ENCODE measurements at regions not wholly inside any gene's neighbourhood (a gene's known extent, or its start where the extent isn't known, plus 50 kb on each side); places are given as distances from the start of the nearest gene placed in this dataset.

DNA sequence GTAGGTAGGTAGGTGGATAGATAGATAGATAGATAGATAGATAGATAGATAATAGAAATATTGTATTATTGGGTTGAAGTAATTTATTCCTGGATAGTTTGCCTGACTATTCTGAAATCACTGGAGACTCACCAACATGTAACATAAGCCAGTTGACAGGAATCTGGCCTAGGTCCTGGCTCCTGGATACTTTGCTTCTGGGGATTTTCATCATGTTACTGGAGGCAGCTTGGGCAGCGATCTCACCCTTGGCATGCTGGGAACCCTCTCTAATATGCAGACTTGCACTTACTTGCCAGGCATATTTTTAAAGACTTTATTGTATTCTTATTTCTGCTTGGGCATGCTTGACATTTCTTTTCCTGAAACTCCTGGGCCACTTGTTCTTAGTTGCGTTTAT is 709.1 kb upstream of the FZD8 start:
- DNase-seq: no peak

DNA sequence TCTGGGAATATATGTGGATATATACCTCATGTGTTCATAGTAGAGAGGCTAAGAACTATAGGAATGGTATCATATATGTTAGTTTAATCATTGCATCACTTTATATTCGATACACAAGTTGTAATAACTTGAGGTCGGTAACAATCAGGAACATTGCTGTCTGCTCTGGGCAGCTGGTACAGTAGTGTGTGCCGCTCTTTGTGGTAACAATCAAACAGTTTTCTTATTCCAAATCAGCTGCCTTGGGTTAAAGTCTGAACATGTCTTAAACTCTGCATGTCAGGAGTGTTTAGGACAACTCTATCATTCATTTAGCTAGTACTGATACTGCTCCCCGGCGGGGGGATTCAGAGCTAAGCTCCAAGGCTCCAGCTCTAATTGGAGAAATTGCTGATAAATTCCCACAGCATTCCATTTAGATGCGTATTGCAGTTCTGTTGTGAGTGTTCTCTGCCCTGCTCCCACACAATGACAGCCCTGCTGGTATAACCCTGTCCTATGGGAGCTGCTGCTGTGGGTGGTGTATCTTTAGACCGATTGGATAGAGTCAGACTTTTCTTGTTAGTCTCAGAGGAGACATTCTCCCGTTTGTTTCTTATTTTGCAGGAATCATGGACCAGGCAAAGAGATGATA is 707.5 kb upstream of the FZD8 start:
- DNase-seq: no peak

DNA sequence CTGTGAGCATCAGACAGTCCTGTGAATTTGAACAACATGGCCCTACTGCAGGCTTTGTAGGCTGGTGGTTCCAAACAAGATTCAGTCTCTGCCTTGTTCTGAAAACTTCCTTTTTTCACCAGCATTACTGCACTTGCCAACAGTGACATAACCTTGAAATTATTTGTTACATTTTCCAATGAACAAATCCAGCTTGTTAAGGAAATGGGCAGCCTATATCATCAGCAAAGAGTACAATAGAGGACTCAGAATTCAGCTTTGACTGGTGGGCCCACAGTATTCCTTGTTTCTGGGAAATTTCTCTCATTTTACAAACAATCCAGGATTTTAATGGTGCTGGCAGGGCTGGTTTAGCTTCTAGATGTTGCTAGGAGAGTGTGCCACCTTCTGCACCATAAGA is 703.7 kb upstream of the FZD8 start:
- no peak for DNase-seq

DNA sequence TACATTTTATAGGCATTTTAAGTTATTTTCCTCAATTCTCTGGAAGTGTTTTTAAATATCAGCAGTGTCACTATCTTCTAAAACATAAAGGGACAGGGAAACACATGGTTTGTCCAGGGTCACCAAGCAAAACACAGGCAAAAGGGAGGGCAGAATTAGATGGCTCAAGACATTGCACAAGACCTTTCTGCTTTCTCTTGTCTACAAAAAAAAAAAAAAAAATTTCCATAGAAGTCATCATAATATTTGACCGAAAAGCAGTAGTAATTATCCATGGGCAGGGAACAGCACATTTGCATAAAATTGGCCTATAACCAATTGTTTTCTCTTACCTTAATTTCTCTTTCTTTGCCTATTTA is 703.1 kb upstream of the FZD8 start:
- no peak for DNase-seq

DNA sequence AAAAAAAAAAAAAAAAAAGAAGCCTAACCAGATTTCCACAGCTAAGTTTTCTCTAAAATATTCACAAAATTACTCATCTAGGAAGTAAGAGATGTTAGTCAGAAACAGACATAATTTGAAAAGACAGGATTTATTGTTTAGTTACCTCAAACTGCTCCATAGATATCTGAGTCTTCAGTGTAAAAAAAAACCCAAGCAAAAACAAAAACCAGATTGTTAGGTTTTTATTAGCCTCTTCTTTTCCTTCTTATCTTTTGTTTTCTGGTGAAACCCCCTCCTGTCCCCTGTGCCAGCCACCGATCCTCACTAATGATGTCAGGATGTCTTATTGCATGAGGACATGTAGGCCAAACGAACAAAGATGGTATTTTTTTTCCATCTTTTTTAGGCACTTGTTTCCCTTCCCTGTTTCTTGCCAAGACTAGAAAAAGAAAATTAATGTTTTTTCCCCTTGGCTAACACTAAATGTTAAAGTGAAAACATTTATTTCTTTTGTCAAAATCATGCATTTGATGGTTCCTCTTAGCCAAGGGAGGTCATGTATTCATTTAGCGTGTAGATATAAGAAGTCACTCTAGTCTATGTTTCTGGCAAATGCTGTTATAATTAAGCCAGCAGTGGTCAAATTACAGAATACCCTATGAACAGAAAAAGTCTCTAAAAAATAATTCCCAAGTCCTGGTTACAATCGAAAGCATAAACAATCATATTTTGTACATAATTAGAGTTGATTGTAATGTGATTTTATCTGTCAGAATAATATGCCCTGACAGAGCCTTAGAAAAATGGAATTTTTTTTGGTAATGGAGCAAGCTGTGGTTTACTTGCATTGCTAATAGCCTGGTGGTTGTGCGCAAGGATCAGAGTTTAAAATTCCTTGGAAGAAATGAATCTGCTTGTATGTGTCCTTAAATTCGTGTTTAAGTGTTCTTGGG is 702.4 kb upstream of the FZD8 start:
- DNase-seq: no peak

DNA sequence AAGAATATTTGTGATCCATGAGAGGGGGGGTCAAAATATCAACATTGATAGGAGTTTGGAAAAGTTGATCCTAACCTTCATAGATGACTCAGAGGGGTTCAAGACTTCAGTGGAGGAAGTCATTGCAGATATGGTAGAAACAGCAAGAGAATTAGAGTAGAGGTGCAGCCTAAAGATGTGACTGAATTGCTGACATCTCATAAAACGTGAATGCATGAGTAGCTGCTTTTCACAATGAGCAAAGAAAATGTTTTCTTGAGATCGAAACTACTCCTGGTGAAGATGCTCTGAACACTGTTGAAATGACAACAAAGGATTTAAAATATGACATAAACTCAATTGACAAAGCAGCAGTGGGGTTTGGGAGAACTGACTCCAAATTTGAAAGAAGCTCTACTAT is 700.7 kb upstream of the FZD8 start:
- DNase-seq: no peak

DNA sequence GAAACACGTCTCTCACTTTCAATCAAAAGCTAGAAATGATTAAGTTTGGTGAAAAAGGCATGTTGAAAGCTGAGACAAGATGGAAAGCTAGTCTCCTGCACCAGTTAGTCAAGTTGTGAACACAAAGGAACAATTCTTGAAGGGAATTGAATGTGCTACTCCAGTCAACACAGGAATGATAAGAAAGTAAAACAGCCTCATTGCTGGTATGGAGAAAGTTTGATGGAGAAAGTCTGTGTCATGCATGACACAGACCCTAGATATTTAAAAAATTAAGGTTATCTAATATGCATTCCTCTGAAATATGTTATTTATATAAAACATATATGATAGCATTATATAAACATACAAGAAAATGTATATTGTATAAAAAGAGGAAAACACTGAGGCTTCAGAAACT is 699.4 kb upstream of the FZD8 start:
- DNase-seq: no peak

DNA sequence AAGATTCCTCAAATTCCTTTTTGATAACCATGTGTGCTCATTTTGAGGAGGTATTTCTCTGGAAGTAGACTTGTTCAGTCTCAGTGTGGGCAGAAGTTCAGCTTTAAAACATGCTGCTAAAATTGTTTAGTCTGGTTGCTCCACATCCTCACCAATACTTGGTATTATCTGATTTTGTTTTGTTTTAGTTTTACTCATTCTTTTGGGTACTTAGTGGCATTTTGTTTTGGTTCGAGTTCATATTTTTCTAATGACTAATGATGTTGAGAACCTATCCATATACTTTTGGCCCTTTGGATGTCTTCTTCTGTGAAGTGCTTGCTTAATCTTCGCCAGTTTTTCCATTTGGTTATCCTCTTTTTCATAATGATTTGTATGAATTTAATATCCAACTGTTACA is 694.2 kb upstream of the FZD8 start:
- no peak for DNase-seq

DNA sequence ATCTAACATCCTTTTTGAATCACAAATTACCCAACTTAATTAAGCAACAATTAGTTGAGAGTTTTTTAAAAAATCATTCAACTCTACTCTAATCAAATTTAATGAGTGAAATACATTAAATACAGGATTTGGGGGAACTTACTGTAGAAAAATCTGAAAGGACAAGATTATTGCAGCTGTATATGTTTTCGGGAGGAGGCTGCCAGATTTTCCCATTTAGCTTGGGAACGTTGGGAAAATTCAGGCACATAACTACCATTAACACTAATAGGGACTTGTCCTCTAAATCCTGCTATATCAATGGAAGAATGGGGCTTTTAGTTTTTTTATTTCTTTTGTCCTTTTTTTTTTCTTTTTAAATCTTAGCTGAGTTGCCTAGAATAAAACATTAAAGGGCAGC is 691.4 kb upstream of the FZD8 start:
- DNase-seq: no peak

DNA sequence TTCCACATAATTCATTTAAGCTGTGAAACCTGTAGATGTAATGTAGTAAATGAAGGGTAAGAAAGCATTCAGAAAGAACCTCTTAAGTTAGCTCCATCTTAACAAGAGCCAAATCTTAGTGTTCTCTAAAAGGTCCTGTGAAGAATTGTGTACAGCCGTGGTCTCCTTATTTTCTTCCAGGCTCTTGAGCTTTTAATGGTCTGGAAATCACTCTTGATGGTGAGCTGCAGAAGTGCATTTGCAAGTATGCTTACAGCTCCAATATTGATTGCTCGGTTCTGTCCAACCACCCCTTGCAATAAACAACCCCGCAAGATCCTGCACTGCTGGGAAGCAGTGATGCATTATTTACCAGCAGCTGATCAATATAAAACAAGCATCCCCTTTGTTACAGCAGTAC is 690.8 kb upstream of the FZD8 start:
- no peak for DNase-seq

DNA sequence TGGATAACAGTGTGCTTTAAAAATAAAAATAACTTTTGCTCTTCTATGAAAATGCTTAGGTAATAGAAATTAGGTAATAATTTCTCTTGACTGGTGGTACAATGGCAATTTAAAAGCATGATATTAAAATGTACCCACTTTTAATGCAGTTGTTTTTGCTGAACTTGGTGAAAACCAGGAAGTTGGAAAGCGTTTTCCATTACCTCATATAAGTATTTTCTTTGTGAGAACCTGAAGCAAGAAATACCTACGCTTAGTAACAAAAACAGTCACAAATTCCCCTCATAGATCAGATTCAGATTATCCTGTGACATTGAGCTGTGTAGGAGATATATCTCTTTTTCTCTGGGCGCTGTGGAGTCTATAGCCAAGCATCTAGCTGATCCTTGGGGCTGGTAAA is 689.0 kb upstream of the FZD8 start:
- DNase-seq: no peak

DNA sequence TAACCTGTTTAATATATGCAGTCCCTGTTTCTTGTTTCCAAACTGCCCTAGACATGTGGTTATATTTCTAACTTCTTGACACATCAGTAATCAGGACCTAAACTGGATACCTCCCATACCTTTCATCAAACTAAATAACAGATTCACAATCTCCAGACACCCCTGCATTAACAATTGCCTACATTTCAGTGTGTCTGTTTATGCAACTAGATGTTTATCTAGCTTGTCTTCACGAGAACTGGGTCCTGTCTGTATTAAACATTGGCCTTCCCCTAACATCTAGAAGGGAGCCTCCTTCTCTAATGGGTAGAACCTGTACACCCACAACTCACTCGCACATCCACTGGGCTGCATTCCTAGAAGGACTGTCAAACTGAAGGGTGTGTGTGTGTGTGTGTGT is 683.7 kb upstream of the FZD8 start:
- DNase-seq: no peak

DNA sequence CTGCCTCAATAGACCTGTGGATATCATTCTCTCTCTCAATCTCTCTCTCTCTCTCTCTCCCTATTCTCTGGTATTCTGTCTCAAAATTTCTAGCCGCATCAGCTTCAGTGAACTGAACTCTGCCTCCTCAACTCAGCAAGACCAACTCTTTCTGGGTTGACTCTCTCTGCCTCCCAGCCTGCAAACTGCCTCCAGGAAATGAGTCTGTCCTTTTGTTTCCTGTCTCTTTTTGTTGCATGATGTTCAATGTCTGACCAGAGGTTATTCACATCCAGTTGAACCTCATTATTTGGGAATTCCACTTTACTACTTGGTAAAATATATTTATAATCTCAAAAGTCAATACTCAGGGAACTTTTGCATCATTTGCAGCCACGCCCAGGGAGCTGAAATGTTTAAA is 682.7 kb upstream of the FZD8 start:
- no peak for DNase-seq

DNA sequence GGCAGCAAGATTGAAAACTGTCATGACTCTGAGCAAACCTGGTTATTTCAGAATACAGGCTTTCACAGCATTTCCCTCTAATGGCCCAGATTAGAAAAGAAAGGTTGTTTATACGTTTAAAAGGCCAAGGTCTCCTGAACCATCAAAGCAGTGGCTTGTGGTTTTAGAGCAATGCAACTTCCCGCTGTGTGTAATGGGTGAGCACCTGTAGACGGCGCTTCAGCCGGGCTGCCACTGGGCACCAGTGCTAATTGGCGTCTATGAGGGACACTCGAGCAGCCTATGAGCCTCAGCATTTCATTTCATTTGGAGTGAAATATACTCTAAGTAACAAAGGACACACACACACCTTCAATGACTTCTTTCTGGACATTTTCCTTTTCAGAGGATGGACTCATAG is 671.0 kb upstream of the FZD8 start:
- no peak for DNase-seq

DNA sequence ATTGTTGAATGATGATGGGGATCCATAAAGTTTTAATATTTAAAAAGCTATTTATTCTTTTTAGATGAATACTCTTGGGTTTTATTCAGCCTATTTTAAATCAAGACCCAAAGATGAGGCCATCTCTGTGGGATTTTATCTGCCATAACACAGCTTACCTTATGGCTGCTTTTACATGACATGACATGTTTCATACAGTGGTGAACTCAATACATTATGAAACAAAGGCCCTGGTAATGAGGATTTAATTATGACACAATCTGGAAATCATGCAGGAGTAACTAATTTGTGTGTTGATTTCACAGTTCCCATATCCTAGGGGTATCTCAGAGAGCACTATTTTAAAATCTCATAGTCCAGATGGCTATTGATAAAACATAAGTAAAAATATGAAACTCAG is 661.8 kb upstream of the FZD8 start:
- DNase-seq: no peak

DNA sequence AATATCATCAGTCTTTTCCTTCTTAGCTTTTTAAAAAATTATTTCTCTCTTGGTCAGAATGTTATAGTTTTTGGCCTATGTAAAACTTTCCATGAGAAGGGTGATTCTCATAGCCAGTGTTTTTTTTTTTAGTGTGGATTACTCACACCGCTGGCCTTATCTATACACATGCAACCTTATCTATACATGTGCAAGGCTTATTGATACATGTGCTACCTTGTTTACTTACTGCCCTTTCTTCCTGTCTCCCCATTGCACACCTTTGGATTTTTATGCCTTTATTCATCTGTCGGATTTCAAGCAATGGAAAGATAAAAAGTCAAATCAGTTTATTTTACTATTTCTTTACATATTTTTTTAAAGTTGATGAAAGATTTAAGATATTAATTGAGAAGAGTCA is 660.0 kb upstream of the FZD8 start:
- no peak for DNase-seq

DNA sequence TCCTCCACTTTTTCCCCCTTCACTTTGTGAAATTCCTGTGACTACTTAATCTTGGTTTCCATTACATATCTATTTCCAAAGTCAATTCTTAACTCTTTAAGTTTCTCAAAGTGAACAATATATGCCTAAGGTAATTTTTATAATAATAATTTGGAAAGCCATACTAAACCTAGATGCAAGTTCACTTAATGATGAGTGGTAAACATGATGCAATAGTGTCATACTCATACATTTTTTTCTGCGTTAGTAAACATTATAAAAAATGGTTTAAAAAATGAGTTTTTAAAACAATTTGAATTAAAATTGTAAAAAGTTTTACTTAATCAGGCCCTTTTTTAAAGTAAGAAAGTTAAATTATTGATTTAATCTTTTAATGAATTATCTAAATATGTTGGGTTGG is 659.4 kb upstream of the FZD8 start:
- DNase-seq: no peak

DNA sequence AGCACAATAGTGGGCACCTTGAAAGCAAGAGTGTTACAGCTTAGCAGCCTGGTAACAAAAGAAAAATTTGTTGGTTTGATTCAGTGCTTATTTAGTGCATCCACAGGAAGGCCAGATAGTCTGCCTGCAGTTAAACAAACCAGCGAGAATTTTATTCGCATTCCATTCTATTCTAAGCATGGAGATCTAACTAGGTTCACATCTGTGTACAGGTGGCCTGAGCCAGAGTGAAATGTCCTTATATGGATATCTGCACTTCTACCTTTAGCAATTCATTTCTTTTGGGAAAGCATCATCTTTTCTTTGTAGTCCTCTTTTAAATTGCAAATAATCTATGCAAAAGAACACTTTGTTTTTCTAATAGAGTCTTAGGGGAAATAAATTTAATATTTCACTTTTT is 659.0 kb upstream of the FZD8 start:
- DNase-seq: no peak

DNA sequence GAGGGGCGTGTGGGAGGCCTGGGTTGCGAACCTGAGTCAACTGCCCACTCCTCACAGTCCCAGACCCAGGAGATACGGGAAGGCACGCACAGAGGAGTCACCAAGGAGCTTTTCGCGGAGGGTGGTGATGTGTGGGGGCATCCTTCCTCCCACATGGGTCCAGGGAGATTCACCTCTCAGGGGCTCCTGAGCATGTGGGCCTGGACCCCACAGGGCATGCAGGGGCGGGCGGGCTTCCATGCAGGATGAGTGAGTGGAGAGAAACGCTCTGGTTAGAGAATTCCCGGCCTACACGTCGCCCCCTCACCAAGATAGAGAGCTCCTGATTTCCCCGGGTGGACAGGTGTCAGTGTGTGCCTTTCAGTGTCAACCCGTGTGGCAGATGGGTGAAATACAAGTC is 641.7 kb upstream of the FZD8 start:
- DNase-seq: no peak

DNA sequence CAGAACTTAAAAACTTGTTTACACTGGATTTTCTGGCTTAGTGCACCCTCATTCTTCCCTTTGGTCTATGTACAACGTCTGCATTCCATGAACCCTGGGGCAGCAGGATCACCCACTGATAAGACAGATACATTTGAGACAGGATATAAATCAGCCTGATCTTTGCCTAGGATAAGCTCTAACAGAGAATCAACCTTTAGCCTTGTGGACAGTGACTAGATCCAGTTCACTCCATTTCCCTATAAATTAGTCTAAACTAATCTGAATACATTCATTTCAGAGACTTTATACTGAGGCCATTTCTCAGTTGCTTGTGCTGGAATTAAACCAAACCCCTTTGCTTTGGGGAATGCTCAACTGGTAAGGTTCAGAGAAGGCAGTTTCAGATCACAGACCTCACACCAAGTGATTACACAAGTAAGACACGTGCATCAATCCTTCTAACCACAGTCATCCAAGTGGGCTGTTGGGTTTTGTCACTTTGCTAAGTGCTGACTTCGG is 639.8 kb upstream of the FZD8 start:
- no peak for DNase-seq

DNA sequence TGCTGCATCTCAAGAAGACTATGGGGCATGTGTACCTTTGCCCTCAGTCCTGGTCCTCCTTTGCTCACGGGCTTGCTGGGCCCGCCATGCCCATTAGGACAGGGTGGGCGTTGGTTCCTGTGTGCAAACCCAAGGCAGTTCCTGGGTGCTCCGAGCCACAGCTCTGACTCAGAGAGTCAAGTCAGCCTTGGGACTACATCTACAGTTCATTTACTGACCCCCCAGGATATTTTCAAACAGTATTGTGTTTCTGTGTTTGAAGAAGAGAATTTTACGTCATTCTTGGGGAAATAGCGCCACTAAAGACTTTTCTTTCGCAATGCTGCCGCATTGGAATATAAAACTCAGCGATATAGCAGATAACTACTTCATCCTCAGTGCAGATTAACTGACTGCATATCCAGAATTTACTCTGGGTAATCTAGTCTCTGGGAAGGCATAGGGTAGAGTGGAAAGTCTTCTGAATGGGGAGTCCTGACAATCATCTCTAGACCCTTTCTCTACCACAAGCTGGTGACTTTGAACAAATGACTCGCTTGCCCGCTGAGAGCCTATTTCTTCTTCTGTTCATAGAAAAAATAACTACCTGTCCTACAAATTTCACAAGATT is 638.9 kb upstream of the FZD8 start:
- no peak for DNase-seq

DNA sequence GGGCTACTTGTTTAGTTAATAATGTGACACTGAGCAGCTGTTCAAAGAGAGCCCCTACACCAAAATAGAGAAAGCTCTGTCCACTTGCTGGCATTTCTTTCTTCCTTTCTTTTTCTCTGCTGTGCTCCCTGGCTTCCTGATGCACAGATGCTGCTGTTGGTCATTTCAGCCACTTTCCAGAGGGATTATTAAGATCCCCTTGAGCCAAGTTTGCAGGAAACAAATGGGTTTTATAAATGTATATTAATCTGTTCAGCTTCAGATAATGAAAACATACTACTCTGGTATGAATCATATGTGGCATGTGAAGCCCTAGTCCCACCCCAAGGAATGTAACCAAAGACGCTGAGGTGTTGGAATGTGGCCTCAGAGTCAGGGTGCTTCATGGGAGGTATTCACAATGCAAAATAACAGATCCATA is 638.2 kb upstream of the FZD8 start:
- DNase-seq: no peak

DNA sequence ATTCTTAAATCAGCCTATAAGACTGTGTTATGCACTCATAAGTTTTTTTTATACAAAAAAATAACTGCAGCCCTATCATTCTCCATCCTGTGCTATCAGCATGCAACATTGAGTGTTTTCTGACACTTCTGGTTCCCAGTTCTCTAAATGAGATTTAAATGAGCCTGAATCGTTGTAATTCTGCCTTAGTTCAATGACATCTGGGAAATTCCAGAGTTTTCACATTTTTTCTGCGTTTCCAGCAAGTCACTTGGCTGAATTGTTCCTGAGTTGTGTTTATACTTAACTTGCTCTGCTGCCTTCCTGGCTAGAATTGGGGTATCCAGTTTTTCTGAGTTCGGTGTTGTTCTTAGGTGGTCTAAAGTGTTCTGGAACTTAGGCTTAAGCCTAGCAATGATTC is 636.1 kb upstream of the FZD8 start:
- no peak for DNase-seq

DNA sequence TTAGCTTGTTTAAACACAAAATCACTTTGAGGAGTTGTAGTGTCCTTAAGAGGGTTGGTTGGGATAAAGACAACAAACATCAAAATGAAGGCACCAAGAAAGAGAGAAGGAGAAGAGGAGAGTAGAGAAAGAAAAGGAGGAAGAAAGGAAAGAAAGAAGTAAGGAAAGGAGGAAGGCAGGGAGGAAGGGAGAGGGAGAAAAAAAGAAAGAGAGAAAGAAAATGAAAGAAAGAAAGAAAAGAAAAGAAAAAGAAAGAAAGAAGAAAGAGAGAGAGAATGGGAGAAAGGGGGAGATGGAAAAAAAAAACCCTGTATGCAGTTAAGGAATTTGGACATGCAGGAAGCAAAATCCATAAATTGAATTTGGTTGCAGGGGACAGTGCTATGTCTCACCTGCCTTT is 635.4 kb upstream of the FZD8 start:
- no peak for DNase-seq

All from AML-193 (cell line).